NT2/D1 (cell line): ENCODE measurements at regions not wholly inside any gene's neighbourhood (a gene's known extent, or its start where the extent isn't known, plus 50 kb on each side); places are given as distances from the start of the nearest gene placed in this dataset.
"Not testable (repeated sequence)": the region's sequence is repeated elsewhere in the genome, so short reads cannot be mapped to it uniquely, and the experiment has no call there.

ENCODE experiments used
- SUZ12 ChIP-seq: IDR thresholded peaks from 2 replicates; pipeline ENCODE4 v1.6.1; 2011; ENCODE audit not compliant: insufficient read length, insufficient read depth; ENCODE audit errors: extremely low read depth
- YY1 ChIP-seq: IDR thresholded peaks from 2 replicates; pipeline ENCODE4 v1.6.1; 2011; ENCODE audit not compliant: insufficient read length, insufficient read depth
- ZNF274 ChIP-seq: IDR thresholded peaks from 2 replicates; pipeline ENCODE4 v1.6.1; 2011; ENCODE audit warnings: mild to moderate bottlenecking, low read depth, low read length

DNA sequence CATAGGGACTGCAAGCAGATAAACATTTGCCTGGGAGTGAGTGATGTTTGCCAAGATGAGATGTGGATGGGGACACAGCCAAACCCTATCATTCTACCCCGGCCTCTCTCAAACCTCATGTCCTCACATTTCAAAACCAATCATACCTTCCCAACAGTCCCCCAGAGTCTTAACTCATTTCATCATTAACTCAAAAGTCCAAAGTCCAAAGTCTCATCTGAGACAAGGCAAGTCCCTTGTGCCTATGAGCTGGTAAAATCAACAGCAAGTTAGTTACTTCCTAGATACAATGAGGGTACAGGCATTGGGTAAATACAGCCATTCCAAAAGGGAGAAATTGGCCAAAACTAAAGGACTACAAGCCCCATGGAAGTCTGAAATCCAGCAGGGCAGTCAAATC, 822.9 kb upstream of the SPRY2 start:
- not testable (repeated sequence) for TF ChIP-seq YY1, ZNF274, SUZ12
